GM18511 (cell line): ENCODE measurements at regions not wholly inside any gene's neighbourhood (a gene's known extent, or its start where the extent isn't known, plus 50 kb on each side); places are given as distances from the start of the nearest gene placed in this dataset.
"Not testable (repeated sequence)": the region's sequence is repeated elsewhere in the genome, so short reads cannot be mapped to it uniquely, and the experiment has no call there.

Experiments used
- ATAC-seq: cut with Tn5 transposase; IDR thresholded peaks from one replicate; pipeline ENCODE4 v1.9.1; 2021; ENCODE audit warnings: mild to moderate bottlenecking, moderate library complexity; ENCODE audit not compliant: unreplicated experiment

DNA sequence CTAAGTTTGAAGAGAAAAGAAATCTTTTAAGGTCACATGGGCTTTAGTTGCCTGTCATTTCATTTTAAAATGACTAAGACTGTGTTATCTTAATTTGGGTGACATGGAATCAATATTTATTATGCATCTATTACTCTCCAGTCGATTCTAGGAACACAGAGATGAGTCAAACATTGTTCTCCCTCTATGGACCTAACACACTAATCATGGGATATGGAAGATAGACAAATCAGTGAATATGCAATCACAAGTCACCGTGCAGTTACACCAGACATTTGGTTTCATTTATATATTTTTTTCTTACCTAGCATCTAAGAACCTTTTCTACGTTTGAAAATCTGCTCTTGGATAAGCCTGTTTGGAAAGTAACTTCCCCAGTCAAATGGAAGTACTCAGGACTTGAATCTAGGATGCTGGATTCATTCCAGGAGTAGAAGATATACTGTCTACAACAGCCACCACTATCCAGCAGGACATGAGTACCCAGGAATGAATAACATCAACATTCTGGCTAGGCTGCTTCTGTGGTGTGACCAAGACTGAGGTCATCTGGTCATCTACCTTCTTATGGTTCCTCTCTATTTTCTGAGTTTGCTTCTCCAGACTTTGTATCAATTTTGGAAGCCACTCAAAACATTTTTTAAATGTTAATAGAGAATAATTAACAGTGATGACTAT lies 902.9 kb upstream of the LRRN3 start:
- no peak for ATAC-seq

DNA sequence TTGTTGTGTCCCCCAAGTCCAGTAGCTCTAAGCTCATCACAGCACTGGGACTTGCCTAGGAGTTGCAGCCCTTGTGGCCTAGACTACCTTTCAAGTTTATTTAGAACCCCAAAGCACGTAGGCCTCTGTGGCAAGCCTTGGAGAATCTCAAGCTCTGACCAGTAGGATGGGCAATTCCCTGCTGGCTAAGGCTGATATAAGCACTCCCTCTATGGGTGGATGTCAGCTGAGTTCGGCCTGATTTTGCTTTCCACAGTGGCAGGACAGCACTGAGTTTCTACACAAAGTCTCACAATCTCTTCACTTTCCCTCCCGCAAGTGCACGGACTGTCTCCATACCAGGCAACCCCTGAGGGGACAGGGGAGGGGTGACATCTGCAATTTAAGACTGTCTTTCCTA lies 886.4 kb upstream of the LRRN3 start:
- no peak for ATAC-seq

DNA sequence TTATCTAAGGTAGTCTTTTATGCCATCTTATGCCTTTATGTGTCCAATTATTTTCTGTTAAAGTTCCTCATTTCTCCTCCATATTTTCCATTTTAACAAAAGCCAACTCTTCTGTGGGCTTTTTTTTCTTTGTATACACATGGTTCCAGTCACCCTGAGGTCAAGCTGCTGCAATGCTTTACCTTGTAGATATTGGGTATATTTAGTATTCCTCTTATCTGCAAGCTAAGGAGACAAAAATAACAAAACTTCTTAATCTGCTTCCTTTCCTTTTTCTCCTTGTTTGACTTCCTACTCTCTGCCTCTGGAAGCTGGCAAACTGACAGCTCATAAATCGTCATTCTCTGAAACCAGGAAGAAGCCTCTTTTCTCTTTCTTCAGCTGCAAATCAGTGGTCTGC lies 885.0 kb upstream of the LRRN3 start:
- ATAC-seq: no peak

- no peak for ATAC-seq
Measured at GRCh38 chr7:110209884-110210283, 881.0 kb upstream of the LRRN3 start.

- ATAC-seq: no peak
Measured at GRCh38 chr7:110210941-110211608, 879.9 kb upstream of the LRRN3 start.

GRCh38 chr7:110224643-110225042 lies 866.3 kb upstream of the LRRN3 start:
- ATAC-seq: no peak

DNA sequence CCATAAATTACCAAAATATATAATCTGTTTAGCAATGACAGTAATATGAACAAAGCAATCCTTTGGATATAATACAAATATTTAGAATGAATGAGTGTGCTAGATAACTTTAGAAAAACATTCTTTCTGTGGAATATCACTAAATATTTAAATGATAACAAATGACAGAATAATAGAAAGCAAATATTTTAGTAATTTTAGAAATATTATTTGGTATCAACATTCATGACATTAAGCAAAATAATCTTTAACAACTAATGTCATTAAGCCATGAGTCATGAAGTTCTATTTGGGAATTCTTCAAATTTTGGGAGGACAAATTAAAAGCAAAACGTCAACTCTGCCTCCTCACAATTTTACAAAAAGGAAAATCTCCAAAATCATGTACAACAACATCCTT lies 844.8 kb upstream of the LRRN3 start:
- no peak for ATAC-seq

DNA sequence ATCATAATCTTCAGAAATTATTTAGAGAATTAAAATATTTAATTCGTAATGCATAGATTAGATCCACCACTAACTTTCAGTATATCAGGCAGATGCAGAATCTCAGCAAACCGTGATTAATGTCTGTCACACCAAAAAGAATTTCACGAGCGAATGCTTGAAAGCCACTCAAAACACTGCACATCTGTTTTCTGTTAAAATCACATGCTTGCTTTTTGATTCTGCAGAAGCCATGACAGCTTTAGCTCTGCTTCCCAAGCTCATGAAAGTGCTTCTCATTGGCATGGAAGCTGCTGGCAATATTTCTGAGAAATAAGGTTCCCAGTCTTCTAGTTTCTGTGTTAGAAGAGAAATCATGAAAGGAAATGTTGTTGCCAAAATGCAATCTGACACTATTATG lies 837.8 kb upstream of the LRRN3 start:
- no peak for ATAC-seq

DNA sequence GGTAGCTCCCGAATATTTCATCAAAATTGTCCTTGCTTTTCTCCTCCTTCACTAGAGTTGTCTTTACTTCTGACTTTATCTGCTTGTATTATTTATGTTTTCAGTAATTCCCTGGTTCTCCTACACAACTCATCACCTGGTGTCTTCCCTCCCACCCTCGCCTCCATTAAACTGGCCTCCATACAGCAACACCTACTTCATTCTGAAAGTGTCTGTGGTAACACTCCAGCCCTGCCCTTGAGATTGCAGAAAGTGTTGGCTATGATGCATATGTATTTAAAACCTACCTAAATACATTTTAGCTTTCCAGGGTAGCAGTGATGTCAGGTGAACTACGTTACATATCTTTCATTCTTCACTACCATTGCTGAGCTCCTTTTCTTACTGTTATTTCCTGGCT lies 833.3 kb upstream of the LRRN3 start:
- no peak for ATAC-seq

DNA sequence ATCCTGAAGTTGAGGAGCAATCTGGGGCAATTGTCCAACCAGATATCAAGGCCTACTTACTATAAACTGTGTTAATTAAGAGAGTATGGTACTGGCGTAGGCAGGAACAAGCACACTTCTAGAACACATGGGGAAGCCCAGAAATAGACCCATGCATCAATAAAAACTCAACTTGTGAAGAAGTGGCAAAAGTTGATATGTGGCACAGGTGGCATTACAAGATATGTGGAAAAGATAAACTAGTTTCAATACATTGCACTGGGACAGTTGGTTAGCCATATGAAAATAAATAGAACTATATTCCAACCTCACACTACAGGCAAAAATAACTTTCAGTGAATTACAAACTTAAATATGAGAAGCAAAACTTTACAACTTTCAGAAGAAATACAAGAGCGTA lies 828.7 kb upstream of the LRRN3 start:
- no peak for ATAC-seq

DNA sequence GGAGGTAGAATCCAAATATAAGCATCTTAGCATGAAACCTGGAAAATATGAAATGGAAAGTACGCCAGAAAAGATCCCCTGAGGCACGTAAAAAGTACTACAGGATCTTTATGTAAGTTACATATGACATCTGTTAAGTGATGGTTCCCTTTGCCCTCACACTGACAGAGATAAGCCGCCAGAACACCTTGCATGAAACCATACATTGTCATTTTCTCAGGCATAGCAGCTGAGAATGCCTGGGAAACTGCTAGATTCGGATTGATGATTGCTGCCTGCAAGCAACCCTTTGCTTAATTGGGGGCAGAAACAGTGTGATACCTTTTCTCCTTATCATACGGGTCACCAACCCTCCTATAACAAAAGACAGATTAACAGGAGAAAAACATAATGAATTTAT lies 826.6 kb upstream of the LRRN3 start:
- ATAC-seq: no peak

DNA sequence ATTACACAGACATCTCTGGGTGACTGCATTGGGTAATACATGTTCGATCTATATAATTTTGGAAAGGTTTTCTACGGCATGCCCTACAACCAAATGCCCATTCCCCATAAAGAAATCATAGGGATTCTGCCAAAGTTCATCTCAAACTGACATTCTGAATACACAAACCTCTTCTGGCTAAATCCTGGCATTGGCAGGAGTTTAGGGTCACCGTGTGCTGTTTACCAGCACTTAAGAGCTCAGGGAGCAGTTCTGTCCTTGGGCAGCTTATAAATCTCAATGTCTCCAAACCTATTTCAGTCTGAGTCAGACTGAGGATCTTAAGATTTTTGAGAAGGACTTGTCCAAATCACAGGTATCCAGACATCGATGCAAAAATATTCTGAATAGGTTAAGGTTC lies 809.6 kb upstream of the LRRN3 start:
- no peak for ATAC-seq

- ATAC-seq: no peak
Measured at GRCh38 chr7:110283056-110283455, 807.9 kb upstream of the LRRN3 start.

- ATAC-seq: no peak
Measured at GRCh38 chr7:110291430-110291829, 799.5 kb upstream of the LRRN3 start.

DNA sequence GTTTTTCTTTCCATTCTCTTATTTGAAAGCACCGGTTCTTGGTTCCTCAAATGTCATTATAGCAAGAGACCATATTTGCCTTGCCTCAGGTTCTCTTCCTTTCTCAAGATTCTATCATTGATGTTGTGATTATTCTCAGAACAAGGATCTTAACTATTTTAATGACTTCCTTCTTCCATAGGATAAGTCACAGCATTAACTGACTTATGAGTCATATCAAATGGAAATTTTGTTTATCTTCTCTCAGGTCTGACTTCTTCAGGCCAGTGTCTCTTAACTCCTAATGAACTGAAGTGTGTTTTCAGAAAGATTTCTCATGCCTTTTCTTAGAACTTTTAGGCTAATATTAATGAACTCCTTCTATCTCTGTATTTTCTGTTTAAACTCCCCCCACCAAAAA lies 794.6 kb upstream of the LRRN3 start:
- ATAC-seq: no peak

GRCh38 chr7:110307776-110308175 lies 783.2 kb upstream of the LRRN3 start:
- no peak for ATAC-seq

DNA sequence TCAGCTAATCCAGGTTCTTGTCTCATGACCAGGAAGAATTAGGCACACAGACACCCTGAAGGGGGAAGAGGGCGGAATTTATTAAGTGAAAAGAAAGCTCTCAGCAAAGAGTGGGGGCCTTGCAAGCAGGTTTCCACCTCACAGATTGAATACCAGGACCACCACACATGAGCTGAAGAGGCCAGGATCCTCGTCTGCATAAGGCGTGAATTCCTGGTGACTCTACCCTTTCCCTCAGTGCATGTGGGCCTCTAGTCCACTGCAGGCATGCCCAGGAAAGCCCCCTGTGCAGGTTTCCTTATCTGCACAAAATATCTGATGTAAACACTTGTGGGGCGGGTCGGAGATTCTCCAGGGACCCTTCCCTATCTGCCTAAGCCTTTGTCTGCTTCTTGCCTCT lies 782.1 kb upstream of the LRRN3 start:
- no peak for ATAC-seq

- no peak for ATAC-seq
Measured at GRCh38 chr7:110309941-110310340, 781.0 kb upstream of the LRRN3 start.

- ATAC-seq: no peak
Measured at GRCh38 chr7:110311556-110311955, 779.4 kb upstream of the LRRN3 start.

DNA sequence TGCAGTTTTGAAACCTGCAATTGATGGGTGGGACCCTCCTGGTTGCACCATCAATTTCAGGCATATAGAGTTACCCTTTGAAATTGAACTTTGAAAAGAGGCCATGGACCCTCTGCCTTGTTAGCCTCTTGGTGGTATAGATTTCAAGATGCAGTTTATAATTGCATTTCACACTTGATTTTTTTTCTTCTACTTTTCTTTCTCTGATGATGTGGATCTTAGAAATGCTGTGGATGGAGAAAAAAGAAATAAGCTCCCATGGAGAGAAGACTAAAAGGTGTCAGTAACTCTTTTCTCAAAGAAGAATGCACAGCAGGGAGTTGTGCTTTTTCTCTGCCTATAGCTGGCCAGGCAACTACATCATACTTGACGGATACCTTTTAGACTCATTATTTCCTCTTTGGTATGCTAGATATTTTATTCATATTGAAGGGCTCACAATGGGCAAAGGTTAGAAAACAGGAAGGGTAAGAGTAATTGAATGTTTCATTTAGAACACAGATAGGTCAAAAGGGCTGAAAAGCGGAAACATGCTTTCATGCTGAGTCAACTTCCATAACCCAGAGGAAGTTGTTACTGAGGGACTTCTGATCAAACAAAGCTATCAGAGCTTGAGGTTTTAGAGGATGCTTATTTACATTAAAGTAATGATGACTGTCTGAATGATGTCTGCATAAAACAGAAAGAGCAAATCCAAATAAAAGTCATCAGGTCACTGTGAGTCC lies 773.2 kb upstream of the LRRN3 start:
- no peak for ATAC-seq

DNA sequence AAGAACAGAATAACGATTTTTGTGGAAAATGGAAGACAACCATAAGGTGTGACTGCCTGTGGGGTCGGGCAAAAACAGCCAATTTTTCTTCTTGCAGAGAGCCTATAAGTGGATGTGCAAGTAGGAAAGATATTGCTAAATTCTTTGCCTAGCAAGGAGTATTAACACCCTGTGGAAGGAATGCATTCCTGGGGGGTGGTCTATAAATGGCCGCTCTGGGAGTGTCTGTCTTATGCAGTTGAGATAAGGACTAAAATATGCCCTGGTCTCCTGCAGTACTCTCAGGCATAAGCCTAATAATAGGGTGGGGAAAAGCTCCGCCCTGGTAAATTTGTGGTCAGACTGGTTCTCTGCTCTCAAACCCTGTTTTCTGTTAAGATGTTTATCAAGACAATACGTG lies 770.6 kb upstream of the LRRN3 start:
- not testable (repeated sequence) for ATAC-seq

GRCh38 chr7:110322796-110323195 lies 768.1 kb upstream of the LRRN3 start:
- no peak for ATAC-seq
